Activated CD4-positive, alpha-beta T cell treated with anti-CD3 and anti-CD28 coated beads, Interleukin-2, amount 50 U/mL, for 48 hours (primary cell): ENCODE measurements at regions not wholly inside any gene's neighbourhood (a gene's known extent, or its start where the extent isn't known, plus 50 kb on each side); places are given as distances from the start of the nearest gene placed in this dataset.

ENCODE experiments used
- DNase-seq, 2 experiments: peaks; one replicate each; pipeline ENCODE4 v3.0.0-alpha.2; 2020

DNA sequence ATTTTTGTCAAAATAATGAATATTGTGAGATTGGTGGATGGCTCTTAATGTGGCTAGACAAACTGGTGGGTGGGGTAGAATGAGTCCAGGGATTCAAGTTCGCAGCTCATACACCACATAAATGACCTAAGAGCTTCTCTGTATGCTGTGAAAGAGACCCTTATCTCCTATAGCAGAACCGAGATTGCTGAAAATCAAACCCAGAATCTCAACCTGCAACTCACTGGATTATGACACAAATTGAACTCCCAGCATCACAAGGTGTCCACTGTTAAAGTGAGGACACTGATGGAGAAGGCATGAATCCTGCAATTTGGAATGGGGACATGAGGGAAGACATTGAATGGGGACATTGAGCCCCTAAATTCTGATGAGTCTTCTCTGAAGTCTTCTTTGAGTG lies 51.3 kb upstream of the CNKSR3 start:
- no peak for DNase-seq

- no peak for DNase-seq
Observed at GRCh38 chr6:154565331-154565730, 54.8 kb upstream of the CNKSR3 start.

DNA sequence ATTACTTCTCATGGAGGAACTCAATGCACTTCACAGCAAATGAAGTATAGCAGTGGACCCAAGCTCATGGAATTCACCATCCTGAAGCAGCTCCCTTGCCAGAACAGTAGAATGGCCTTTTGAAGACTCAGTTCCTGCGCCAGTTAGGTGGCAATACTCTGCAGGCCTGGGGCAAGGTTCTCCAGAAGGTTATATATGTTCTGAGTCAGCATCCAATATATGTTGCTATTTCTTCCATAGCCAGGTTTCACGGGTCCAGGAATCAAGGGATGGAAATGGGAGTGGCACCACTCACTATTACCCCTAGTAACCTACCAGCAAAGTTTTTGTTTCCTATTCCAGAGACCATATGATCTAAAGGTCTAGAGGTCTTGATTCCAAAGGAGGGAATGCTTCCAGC lies 56.4 kb upstream of the CNKSR3 start:
- DNase-seq, result no peak

- DNase-seq, result no peak
Observed at GRCh38 chr6:154567695-154568220, 57.3 kb upstream of the CNKSR3 start.

GRCh38 chr6:154569156-154569862 lies 58.8 kb upstream of the CNKSR3 start:
- no peak for DNase-seq

- no peak for DNase-seq
Observed at GRCh38 chr6:154570505-154570904, 60.0 kb upstream of the CNKSR3 start.

DNA sequence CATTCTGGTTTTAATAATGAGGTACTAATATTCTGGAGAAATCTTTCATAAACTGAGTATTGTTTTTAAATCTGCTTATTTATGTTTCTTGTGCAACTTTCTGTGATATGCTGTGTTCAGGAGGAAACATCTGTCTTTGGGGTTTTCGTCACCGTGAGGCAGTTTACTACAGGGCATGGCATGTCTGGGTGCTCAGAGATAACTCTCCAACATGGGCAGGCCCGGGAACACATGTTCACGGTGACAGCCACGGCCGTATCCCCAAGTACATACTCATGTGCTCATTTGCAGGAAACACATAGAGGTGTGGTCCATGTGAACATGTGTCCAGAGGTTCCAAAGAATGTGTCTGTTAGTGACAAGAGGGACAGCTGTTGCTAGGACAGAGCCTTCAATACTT lies 62.1 kb upstream of the CNKSR3 start:
- no peak for DNase-seq

DNA sequence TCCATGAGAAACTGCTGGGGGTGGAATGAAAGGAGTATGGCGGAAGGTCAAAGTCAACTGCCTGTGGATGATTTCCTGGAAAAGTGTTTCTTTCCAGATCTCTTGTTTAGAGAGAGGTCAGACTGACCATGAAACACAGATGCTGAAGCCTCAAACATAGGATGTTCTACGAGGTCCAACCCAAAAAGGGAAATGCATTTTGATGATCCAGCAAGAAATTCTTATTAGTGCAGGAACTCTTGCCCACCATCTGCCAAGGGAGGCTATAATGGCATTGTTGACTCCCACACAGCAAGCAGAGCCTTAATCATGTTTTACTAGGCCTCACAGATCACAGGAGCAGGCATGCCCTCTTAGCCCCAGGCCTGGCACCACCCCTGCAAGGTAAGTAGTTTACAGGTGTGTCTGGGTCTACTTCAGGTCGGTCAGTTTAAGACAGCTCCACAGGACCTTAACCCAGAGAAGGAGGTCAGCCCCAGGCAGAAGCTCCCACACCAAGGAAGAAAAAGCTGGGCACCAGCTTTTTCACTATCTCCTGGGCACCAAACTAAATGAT lies 67.6 kb upstream of the CNKSR3 start:
- DNase-seq, result no peak

DNA sequence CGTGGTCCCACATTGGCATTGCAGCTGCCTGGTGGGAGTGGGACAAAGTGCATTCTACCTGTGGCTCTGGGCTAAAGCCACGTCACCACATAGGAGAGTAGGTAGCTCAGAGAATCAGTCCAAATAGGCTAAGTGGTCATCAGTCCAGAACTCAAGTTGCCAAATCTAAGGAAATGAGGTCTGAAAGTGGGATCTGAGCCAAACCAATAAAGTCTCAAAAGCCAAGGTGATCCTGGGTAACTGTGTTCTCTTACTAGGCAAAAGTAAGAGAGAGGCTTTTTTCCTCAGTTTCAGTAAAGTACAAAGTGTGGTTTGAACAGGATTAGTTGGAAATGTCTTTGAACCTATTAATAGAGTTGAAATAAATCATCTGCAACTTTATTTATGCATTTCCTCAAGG lies 68.6 kb upstream of the CNKSR3 start:
- no peak for DNase-seq

GRCh38 chr6:154579485-154579884 lies 69.0 kb upstream of the CNKSR3 start:
- no peak for DNase-seq

DNA sequence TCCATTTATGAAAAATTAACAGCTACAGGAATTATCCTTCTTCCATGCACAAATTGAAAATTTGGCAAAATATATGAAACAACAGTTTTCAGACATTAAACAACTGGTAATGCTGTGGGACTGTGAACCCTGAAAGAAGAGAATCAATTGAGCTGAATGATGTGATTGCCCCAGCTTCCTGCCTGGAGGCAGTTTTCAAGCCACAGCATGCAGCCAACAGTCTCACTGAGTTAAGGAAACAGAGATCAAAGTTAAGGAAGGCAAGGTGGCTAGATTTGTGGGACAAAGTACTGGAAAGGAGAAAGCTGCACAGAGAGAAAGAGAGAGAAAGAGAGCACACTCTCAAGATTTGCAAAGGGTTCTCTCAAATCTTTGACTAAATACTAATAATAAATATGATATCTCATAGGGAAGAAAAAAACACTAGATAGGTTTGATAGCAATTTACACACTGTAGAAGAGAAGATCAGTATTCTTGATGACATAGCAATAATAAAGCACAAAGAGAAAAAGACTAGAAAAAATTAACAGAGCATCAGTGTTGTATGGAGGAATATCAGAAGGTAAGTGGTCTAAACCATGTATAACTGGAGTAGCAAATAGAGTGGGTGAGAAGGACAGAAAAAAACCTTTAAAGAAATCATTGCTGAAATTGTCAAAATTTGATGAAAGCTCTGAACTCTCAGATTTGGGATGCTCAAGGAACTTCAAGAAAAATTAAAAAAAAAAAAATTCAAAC lies 70.1 kb upstream of the CNKSR3 start:
- DNase-seq, result no peak

DNA sequence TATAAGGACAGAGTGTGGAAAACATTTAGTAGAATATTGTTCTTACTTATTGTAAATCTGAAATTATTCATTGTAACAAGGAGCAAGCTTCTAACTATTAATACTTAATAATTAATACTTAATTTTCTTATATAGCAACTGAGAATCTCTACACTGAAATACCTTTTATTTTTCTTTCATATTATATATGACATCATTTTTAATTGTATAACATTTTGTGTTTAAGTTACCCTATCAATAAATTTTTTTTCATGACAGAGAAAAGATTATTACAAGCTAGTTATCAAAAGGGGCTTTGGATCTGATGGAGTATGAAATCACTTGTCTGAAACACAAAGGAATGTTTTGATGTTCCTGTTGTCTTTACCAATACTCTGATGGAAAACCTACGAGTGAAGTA lies 72.2 kb upstream of the CNKSR3 start:
- DNase-seq, result no peak

GRCh38 chr6:154583546-154584188 lies 73.2 kb upstream of the CNKSR3 start:
- DNase-seq, result no peak

DNA sequence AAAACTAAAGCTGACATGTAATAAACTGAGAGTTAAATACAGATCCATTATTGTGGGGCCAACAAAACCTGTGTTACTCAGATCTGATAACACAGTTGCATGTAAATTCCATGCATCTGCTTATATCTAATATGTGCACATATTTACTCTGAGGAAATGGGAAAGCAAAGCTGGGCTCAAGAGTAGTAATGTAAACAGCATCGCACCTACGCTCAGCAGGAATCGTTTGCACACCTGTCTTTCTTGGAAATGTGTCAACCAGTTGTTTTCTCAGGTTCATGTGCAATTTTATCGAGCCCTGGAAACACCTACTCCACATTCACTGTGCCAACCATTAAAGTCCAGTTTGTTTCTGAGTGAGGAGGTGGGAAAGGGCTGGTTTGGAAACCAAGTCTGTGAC lies 80.3 kb upstream of the CNKSR3 start:
- no peak for DNase-seq

DNA sequence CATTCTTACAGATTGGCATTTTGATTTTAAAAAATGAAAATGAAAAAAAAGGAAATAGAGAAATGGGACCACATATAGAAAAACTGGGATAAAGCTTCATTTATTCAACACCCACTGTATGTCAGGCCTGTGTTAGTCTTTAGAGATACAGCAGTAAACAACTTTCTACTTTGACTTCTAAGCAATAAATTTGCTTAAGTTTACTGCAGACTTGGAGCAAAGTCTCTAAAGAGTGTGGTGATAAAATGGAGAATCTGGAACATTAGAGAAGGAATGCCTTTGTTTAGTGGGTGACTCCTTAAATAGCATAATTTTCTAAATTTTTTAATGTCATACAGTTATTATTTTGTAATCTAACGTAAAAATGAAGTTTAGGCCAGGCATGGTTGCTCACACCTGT lies 80.7 kb upstream of the CNKSR3 start:
- no peak for DNase-seq

DNA sequence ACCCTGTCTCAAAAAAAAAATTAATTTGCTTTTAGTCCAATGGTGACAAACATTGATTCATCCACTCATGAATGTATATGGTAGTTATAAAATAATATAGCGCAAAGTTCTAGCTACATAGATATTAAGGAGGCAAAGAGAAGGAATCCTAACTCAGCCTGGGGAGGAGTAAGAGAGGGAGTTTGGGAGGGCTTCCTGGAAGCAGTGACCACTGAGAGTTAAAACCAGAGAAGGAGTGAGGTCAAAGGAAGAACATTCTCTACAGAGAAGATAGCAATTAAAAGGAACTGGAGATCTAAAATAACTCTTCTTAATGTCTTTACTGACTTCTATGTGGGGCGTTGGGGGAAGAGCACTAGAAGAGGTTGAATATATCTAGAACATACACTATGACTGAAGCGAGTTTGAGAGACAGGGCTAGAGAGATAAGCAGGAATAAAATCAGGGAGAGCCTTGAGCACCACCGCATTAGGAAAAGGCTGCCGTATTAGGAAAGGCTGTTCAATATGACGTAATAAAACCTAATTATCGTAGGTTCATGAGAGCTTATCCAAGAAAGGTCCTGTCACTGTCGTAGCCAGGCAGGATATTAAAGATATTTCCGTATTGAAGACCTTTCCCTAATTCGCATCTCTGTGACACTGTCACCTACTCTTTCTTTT lies 81.8 kb upstream of the CNKSR3 start:
- no peak for DNase-seq

DNA sequence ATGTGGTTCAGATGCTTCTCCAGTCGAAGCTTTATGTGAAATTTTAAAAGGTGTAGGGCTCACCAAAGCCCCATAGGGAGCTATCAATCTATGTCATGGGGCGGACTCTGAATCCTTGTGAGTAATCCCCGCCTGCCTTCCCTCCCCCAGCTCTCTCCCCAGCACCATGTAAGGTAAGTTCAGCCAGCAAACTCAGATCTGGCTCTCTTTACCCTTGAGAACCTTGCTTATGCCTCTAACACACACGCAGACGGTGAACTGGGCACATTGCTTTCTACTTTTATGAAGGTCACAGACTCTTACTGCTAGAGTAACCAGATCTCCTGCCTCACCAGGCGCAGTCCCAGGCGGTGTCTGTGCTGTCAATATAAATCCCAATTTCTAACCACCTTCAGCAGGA lies 82.6 kb upstream of the CNKSR3 start:
- no peak for DNase-seq

DNA sequence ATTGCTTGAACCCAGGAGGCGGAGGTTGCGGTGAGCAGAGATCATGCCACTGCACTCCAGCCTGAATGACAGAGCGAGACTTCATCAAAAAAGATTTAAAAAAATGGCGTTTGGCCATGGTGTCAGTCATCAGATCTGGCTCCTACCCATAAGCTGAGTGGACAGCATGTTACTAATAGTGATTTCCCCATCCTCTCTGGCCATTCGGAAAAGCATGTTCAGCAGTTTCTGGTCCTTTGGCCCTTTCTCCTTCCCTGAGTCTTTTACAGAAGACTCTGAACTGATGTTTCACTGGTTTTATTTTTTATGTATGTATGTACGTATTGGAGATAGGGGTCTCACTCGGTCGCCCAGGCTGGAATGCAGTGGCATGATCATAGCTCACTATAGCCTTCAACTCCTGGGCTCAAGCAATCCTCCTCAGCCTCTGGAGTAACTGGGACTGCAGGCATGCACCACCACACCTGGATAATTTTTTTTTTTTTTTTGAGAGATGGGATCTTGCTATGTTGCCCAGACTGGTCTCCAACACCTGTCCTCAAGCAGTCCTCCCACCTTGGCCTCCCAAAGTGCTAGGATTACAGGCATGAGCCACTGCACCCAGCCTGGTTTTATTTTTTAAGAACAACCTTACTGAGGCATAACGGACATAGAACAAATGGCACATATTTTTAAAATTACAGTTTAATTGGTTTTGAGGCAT lies 84.2 kb upstream of the CNKSR3 start:
- DNase-seq, result no peak

DNA sequence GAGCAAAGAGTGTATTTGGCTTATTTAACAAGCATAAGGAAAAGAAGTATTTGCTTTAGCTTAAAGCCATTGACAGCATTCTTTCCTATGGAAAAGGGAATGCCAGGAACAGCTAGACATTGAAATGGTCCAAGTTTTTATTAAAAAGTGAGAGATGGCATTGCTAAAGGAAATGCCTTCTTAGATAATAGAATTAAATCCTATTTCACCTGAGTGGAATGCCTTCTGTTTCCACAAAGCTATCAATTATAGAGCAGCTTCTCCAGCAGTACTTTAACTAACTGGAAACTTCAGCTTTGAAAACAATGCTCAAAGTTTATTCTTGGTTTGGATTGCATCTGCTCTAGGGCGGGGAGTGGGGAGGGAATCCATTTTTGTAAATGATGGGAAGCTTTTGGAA lies 85.1 kb upstream of the CNKSR3 start:
- DNase-seq, result no peak

DNA sequence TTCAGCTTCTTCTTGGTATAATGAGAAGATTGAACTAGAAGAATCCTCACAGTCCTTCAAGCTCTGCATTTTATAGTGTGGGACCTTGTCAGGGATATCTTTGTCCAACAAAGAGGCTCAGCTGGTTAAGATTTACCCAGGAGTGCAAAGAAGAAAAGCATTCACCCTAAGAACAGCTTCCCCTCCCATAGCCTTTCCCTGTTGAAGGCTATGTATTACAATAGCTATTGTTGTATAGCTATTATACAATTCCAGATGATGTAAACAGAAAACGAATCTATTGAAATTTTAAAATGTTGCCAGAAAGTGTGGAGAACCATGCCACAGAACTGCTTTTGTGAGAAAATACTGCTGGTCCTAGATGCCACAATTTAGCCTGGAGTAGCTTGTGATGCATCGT lies 85.5 kb upstream of the CNKSR3 start:
- DNase-seq, result no peak

DNA sequence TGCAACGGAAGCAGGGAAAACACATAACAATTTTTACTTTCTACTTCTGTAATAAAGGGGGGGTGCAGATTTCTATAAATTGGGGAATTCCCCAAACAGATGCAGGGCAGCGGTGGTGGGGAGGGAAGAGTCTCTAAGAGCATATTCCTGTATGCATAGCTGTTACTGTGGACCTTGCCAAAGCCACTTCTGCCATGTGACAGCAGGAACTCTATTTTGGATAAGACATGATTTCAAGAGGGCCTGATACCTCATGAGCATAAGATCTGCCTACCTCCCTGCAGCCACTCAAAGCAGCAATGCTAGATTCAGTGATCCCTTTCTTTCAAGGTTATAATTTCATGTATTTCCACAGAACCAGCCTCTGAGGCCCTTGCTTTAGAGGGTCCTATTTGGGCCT lies 86.2 kb upstream of the CNKSR3 start:
- DNase-seq, result no peak

GRCh38 chr6:154598399-154598798 lies 87.9 kb upstream of the CNKSR3 start:
- DNase-seq, result no peak

GRCh38 chr6:154602296-154602695 lies 91.8 kb upstream of the CNKSR3 start:
- no peak for DNase-seq
